Lower lobe of right lung (tissue), 2 donors: ENCODE measurements at regions not wholly inside any gene's neighbourhood (a gene's known extent, or its start where the extent isn't known, plus 50 kb on each side); places are given as distances from the start of the nearest gene placed in this dataset.

Experiments used
- ATAC-seq, 2 donors: fragments of 200-7000 bp; cut with Tn5 transposase; one replicate each; pipeline ENCODE4 v1.9.1; 2020 to 2022; ENCODE audit warnings: mild to moderate bottlenecking in 2 of 2, moderate library complexity in 2 of 2
- DNase-seq: peaks from one replicate; pipeline ENCODE4 v3.0.0-alpha.2; 2020
- H3K27ac ChIP-seq: fragments of 200-600 bp; one replicate; pipeline ENCODE4 v1.8.0; 2022
- H3K27me3 ChIP-seq: fragments of 200-600 bp; one replicate; pipeline ENCODE4 v1.8.0; 2022; ENCODE audit warnings: low read depth
- H3K36me3 ChIP-seq: fragments of 200-600 bp; one replicate; pipeline ENCODE4 v1.8.0; 2022; ENCODE audit warnings: mild to moderate bottlenecking
- H3K4me1 ChIP-seq: fragments of 200-600 bp; one replicate; pipeline ENCODE4 v1.8.0; 2022
- H3K4me3 ChIP-seq: fragments of 200-600 bp; one replicate; pipeline ENCODE4 v1.8.0; 2022; ENCODE audit warnings: mild to moderate bottlenecking
- H3K9me3 ChIP-seq: fragments of 200-600 bp; one replicate; pipeline ENCODE4 v1.8.0; 2022
- intact Hi-C: fragments of 100-400 bp; cut with DNase I; formaldehyde crosslinking; loops from one replicate; pipeline ENCODE4 v1.11.0; 2022
- TF ChIP-seq, protein P1 (sequence below): fragments of 200-600 bp; IDR thresholded peaks from one replicate; pipeline ENCODE4 v1.8.0; 2022; ENCODE audit warnings: antibody characterized with exemption, mild to moderate bottlenecking
- donor health status: DM: no; HTN: yes; CAD: no; lungs with severe emphysema.

DNA sequence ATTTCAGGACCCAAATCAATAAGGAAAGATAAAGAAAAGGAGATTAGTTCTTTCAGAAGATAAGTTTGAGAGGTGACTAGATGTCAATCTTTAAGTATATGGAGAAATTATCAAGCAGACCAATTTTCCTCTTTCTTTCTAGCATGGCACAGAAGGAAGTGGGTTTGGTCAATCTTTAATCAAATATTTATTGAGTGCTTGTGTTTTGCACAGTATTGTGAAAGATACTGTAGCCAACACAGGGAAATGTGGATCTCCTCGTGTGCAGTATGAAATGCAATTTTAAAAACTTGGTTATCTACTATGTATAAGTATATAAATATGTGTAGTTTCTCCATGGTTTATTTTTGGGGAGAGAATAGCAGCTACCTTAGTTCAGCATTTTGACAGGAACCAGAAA lies 655.2 kb downstream of the RAPGEF2 start:
- H3K27ac ChIP-seq: no peak overlapping the region
- H3K36me3 ChIP-seq: no peaks in the 10 kb centered on the region
- TF ChIP-seq, protein P1, sequence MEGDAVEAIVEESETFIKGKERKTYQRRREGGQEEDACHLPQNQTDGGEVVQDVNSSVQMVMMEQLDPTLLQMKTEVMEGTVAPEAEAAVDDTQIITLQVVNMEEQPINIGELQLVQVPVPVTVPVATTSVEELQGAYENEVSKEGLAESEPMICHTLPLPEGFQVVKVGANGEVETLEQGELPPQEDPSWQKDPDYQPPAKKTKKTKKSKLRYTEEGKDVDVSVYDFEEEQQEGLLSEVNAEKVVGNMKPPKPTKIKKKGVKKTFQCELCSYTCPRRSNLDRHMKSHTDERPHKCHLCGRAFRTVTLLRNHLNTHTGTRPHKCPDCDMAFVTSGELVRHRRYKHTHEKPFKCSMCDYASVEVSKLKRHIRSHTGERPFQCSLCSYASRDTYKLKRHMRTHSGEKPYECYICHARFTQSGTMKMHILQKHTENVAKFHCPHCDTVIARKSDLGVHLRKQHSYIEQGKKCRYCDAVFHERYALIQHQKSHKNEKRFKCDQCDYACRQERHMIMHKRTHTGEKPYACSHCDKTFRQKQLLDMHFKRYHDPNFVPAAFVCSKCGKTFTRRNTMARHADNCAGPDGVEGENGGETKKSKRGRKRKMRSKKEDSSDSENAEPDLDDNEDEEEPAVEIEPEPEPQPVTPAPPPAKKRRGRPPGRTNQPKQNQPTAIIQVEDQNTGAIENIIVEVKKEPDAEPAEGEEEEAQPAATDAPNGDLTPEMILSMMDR: no peak
- ATAC-seq (peak in 1 of 2 donors; percentile 53), DNase-seq (no peak)
- no peak overlapping the region for H3K4me3 ChIP-seq
- H3K4me1 ChIP-seq: no peaks in the 10 kb centered on the region
- H3K27me3 ChIP-seq: no peaks in the 10 kb centered on the region
- intact Hi-C loops: no loop called here
- H3K9me3 ChIP-seq: no peaks in the 10 kb centered on the region

DNA sequence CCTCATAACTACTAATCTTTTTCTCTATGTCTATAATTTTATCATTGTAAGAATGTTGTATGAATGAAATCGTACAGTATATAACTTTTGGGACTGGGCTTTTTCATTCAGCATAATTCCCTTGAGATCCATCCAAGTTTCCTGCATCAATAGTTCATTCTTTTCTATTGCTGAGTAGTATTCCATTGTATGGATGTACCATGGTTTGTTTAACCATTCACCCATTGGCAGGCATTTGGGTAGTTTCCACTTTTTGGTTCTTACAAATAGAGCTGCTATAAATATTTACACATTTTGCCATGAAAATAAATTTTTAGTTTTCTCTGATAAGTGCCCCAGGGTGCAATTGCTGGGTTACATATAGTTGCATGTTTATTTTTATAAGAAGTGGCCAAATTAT lies 659.8 kb downstream of the RAPGEF2 start:
- no peak overlapping the region for H3K4me3 ChIP-seq
- H3K9me3 ChIP-seq: no peaks in the 10 kb centered on the region
- no peak for ATAC-seq
- H3K4me1 ChIP-seq: no peaks in the 10 kb centered on the region
- no peaks in the 10 kb centered on the region for H3K27me3 ChIP-seq
- no peak for DNase-seq
- H3K27ac ChIP-seq: no peak overlapping the region
- intact Hi-C loops: no loop called here
- TF ChIP-seq, protein P1: no peak
- no peaks in the 10 kb centered on the region for H3K36me3 ChIP-seq

DNA sequence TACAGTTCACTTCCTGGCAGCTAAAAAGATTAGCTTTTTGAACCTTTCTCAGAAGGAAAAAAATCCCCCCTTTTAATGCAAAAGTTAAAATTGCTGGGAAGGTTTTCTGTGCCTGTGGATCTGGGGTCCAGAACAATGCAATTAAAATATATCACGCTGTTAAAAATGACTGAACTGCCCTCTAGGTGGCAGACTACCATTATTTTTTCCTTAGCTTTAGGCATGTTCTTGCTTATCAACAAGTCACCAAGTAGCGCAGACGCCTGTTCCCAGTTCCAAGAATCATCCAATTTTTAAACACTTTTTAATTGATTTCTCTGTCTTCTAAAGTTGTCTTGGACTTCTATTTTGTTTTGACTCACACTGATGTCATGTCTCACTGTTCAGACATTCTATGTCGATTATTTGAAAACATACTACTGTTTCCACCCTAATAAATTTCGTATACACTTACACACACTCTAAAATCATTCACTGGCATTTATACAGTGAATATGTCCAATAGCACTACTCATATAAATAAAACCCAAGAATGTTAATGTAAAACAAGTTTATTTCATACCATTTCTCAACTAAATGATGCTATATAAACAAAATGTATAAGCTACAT lies 661.6 kb downstream of the RAPGEF2 start:
- H3K27me3 ChIP-seq: no peaks in the 10 kb centered on the region
- DNase-seq: no peak
- H3K36me3 ChIP-seq: no peaks in the 10 kb centered on the region
- H3K27ac ChIP-seq: no peak overlapping the region
- no peak overlapping the region for H3K4me3 ChIP-seq
- TF ChIP-seq, protein P1: peak; percentile 49
- peak in 1 of 2 donors; percentile 64 for ATAC-seq
- no peaks in the 10 kb centered on the region for H3K9me3 ChIP-seq
- intact Hi-C loops: no loop called here
- no peaks in the 10 kb centered on the region for H3K4me1 ChIP-seq

DNA sequence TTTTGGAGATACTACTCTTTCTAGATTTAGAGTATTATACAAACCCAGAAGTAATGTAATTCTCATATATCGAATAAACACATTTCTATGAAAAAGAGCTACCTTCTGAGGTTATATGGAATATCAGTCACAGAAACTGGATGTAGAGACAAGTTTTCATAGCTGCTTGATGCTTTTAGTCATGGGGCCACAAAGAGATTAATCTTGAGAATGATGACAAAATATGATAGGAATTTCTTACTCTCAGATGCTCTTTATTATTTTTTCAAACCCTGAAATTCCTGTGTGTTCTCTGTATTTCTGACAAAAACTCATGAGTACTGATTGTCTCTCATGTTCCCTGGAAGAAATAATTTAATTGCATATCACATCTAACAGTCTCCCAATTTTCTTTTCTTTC lies 662.5 kb downstream of the RAPGEF2 start:
- TF ChIP-seq, protein P1: no peak

DNA sequence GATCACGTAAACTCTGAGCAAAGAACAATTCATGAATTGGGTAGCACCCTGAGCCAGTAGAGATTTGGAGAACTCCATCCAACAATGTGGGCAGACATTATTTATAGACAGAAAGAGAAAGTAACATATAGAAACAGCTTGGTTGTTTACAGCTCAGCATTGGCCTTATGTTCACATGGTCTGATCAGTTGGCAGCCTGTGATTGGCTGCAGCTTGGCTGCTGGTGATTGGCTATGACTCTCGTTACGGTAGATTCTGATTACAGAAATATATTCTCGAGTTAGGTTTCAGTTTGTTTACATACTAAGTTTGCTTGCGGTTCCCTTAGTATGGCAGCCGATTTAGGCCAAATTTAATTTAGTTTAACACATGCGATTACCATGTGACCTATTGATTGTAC lies 663.4 kb downstream of the RAPGEF2 start:
- H3K9me3 ChIP-seq: no peaks in the 10 kb centered on the region
- intact Hi-C loops: no loop called here
- H3K27ac ChIP-seq: no peak overlapping the region
- H3K36me3 ChIP-seq: no peaks in the 10 kb centered on the region
- DNase-seq: no peak
- TF ChIP-seq, protein P1: no peak
- no peak for ATAC-seq
- H3K4me1 ChIP-seq: no peaks in the 10 kb centered on the region
- no peak overlapping the region for H3K4me3 ChIP-seq
- H3K27me3 ChIP-seq: no peaks in the 10 kb centered on the region

More for the DNA sequence above, 662.5 kb downstream of the RAPGEF2 start:
- intact Hi-C loops: no loop called here
- H3K4me1 ChIP-seq: no peaks in the 10 kb centered on the region
- H3K36me3 ChIP-seq: no peaks in the 10 kb centered on the region
- no peak for ATAC-seq
- H3K27me3 ChIP-seq: no peaks in the 10 kb centered on the region
- H3K9me3 ChIP-seq: no peaks in the 10 kb centered on the region
- DNase-seq: no peak
- no peak overlapping the region for H3K4me3 ChIP-seq
- H3K27ac ChIP-seq: no peak overlapping the region
